ENCODE measurements at regions not wholly inside any gene's neighbourhood (a gene's known extent, or its start where the extent isn't known, plus 50 kb on each side); places are given as distances from the start of the nearest gene placed in this dataset.

- no peak for DNase-seq (ENCODE audit: low read depth in 2 of 2)
Measured at GRCh38 chr20:19950042-19950441, 67.1 kb upstream of the NAA20 start.

- DNase-seq (ENCODE audit: low read depth in 2 of 2), result no peak
Measured at GRCh38 chr20:19952392-19952791, 64.8 kb upstream of the NAA20 start.

GRCh38 chr20:19953606-19954005 lies 63.6 kb upstream of the NAA20 start:
- DNase-seq (ENCODE audit: low read depth in 2 of 2), result no peak

GRCh38 chr20:19956976-19957375 lies 60.2 kb upstream of the NAA20 start:
- DNase-seq (ENCODE audit: low read depth in 2 of 2), result no peak

- DNase-seq (ENCODE audit: low read depth in 2 of 2), result no peak
Measured at GRCh38 chr20:19958219-19958618, 58.9 kb upstream of the NAA20 start.

GRCh38 chr20:19958928-19959327 lies 58.2 kb upstream of the NAA20 start:
- no peak for DNase-seq (ENCODE audit: low read depth in 2 of 2)

- no peak for DNase-seq (ENCODE audit: low read depth in 2 of 2)
Measured at GRCh38 chr20:19960745-19961144, 56.4 kb upstream of the NAA20 start.

- no peak for DNase-seq (ENCODE audit: low read depth in 2 of 2)
Measured at GRCh38 chr20:19961293-19961692, 55.9 kb upstream of the NAA20 start.

GRCh38 chr20:19962958-19963357 lies 54.2 kb upstream of the NAA20 start:
- DNase-seq (ENCODE audit: low read depth in 2 of 2), result no peak

GRCh38 chr20:19964289-19965265 lies 52.6 kb upstream of the NAA20 start:
- DNase-seq (ENCODE audit: low read depth in 2 of 2), result no peak

GRCh38 chr20:19966840-19967239 lies 50.3 kb upstream of the NAA20 start:
- DNase-seq (ENCODE audit: low read depth in 2 of 2), result no peak
